ENCODE measurements at regions not wholly inside any gene's neighbourhood (a gene's known extent, or its start where the extent isn't known, plus 50 kb on each side); places are given as distances from the start of the nearest gene placed in this dataset.

DNA sequence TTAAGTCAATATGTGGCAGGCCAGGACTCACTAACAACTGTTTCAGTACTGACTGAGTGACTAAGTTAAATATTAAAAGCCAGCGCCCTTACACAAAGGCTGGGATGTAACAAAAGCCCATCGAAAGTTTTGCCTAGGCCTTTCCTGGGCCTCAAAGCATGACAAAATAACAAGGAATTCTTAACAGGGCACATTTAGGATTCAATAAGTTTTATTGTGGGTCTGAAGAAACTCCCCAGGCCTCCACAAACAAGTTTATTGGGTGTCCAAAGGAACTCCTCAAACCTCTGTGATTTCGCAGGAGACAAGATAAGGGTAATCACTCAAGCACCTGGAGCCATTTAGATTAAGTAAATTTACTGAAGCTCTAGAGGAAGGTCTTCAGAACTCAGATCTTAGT lies 130.7 kb upstream of the SGCG start:
- TF ChIP-seq, protein P1, sequence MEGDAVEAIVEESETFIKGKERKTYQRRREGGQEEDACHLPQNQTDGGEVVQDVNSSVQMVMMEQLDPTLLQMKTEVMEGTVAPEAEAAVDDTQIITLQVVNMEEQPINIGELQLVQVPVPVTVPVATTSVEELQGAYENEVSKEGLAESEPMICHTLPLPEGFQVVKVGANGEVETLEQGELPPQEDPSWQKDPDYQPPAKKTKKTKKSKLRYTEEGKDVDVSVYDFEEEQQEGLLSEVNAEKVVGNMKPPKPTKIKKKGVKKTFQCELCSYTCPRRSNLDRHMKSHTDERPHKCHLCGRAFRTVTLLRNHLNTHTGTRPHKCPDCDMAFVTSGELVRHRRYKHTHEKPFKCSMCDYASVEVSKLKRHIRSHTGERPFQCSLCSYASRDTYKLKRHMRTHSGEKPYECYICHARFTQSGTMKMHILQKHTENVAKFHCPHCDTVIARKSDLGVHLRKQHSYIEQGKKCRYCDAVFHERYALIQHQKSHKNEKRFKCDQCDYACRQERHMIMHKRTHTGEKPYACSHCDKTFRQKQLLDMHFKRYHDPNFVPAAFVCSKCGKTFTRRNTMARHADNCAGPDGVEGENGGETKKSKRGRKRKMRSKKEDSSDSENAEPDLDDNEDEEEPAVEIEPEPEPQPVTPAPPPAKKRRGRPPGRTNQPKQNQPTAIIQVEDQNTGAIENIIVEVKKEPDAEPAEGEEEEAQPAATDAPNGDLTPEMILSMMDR (IDR thresholded peaks at IDR 0.05) = no peak
- no peak for TF ChIP-seq EZH2 (IDR thresholded peaks at IDR 0.05; ENCODE audit: borderline replicate concordance, insufficient read depth, low read depth, low read length, poor library complexity, severe bottlenecking)

Measured in B cell (primary cell).